Uterus (tissue), 3 donors: ENCODE measurements at regions not wholly inside any gene's neighbourhood (a gene's known extent, or its start where the extent isn't known, plus 50 kb on each side); places are given as distances from the start of the nearest gene placed in this dataset.
"Not testable (repeated sequence)": the region's sequence is repeated elsewhere in the genome, so short reads cannot be mapped to it uniquely, and the experiment has no call there.

ENCODE experiments used
- DNase-seq, 2 donors: peaks; one replicate each; pipeline ENCODE4 v3.0.0-alpha.2; 2019 to 2020
- H3K27ac ChIP-seq, 2 donors: fragments of 200-600 bp; sonication (generic); 1 replicate in 1 of 2; 2 replicates in 1 of 2; pipeline ENCODE4 v1.5.1; 2016 to 2018
- H3K27me3 ChIP-seq, 2 donors: fragments of 200-600 bp; sonication (generic); one replicate each; pipeline ENCODE4 v1.5.1; 2018 to 2019; ENCODE audit warnings: control low read depth in 1 of 2
- H3K36me3 ChIP-seq, 2 donors: fragments of 200-600 bp; sonication (generic); one replicate each; pipeline ENCODE4 v1.5.1; 2019; ENCODE audit warnings: control low read depth in 1 of 2
- H3K4me1 ChIP-seq, 2 donors: fragments of 200-600 bp; sonication (generic); one replicate each; pipeline ENCODE4 v1.5.1; 2018 to 2019; ENCODE audit warnings: control low read depth in 1 of 2
- H3K4me3 ChIP-seq, 2 donors: fragments of 200-600 bp; sonication (generic); 1 replicate in 1 of 2; 2 replicates in 1 of 2; pipeline ENCODE4 v1.5.1; 2018 to 2019; ENCODE audit warnings: mild to moderate bottlenecking in 1 of 2
- H3K9me3 ChIP-seq, 2 donors: fragments of 200-600 bp; sonication (generic); one replicate each; pipeline ENCODE4 v1.5.1; 2019; ENCODE audit warnings: control low read depth in 1 of 2
- intact Hi-C: fragments of 100-400 bp; cut with DNase I; formaldehyde crosslinking; loops from one replicate; pipeline ENCODE4 v1.15.1; 2023; ENCODE audit warnings: low total_unique reads
- donor health status: DM: yes; HTN: yes; CAD: no.

DNA sequence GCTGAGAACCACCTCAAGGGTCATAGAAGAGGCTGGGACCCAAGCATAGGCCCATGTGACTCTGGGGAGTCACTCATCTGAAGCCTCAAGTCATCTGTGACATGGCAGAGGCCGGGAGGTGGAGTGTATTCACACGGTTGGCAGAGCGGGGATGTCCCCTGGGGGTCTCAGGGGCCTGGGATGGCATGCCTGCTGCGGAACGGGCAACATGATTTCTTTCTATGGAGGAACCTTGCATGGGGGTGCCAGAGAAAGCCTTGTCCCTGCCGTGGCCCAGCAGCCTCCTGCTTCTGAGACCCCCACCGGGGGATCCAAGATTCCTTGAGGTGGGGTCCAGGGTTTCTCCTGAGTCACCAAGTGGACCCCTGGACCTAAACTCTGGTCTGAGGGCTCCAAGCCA, 173.7 kb upstream of the TPTE start:
- H3K4me1 ChIP-seq, H3K9me3 ChIP-seq, DNase-seq, intact Hi-C loops, H3K36me3 ChIP-seq, H3K27me3 ChIP-seq, H3K4me3 ChIP-seq, H3K27ac ChIP-seq: not testable (repeated sequence)

DNA sequence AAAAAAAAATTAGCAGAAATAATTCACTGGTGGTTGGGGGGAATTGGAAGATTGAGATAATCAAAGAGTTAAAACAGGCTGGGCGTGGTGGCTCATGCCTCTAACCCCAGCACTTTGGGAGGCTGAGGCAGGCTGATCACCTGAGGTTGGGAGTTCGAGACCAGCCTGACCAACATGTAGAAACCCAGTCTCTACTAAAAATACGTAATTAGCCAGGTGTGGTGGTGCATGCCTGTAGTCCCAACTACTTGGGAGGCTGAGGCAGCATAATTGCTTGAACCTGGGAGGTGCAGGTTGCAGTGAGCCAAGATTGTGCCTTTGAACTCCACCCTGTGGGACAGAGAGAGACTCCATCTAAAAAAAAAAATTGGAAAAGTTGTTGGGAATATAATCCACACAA, 173.2 kb upstream of the TPTE start:
- intact Hi-C loops, H3K9me3 ChIP-seq, DNase-seq: not testable (repeated sequence)

GRCh38 chr21:10354851-10355578, 166.4 kb upstream of the TPTE start:
- H3K27me3 ChIP-seq, DNase-seq, H3K36me3 ChIP-seq, intact Hi-C loops, H3K27ac ChIP-seq, H3K4me3 ChIP-seq, H3K4me1 ChIP-seq: not testable (repeated sequence)
- H3K9me3 ChIP-seq, result peaks cover 0 to 18% of the 10 kb centered on the region in 2 donors

More for the DNA sequence above, 173.2 kb upstream of the TPTE start:
- not testable (repeated sequence) for H3K27ac ChIP-seq, H3K4me1 ChIP-seq, H3K27me3 ChIP-seq, H3K4me3 ChIP-seq, H3K36me3 ChIP-seq

DNA sequence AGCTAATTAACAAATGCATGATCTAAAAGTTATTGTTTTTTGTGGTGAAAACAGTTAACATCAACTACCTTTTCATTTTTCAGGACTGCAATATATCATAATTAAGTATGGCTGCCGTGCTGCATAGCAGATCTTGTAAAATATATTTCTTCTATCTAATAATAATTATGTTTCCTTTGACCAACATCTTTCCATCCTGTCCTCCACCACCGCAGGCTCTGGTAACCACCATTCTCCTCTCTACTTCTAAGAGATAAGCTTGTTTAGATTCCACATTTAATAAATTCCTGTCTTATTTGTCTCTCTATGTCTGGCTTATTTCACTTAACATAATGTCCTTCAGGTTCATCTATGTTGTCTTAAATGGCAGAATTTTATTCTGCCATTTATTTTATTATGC, 162.3 kb upstream of the TPTE start:
- not testable (repeated sequence) for H3K36me3 ChIP-seq, DNase-seq

GRCh38 chr21:10359911-10360310, 161.5 kb upstream of the TPTE start:
- H3K27ac ChIP-seq, H3K36me3 ChIP-seq, DNase-seq, H3K4me1 ChIP-seq, H3K4me3 ChIP-seq, intact Hi-C loops, H3K27me3 ChIP-seq: not testable (repeated sequence)
- peaks cover 0 to 12% of the 10 kb centered on the region in 2 donors for H3K9me3 ChIP-seq

More for the DNA sequence above, 162.3 kb upstream of the TPTE start:
- H3K27ac ChIP-seq, H3K4me1 ChIP-seq, H3K27me3 ChIP-seq, intact Hi-C loops, H3K4me3 ChIP-seq: not testable (repeated sequence)
- H3K9me3 ChIP-seq, result peaks cover 0 to 13% of the 10 kb centered on the region in 2 donors

GRCh38 chr21:10361214-10361736, 160.1 kb upstream of the TPTE start:
- H3K9me3 ChIP-seq, result peaks cover 0 to 12% of the 10 kb centered on the region in 2 donors
- intact Hi-C loops, H3K27me3 ChIP-seq, H3K36me3 ChIP-seq, DNase-seq, H3K27ac ChIP-seq, H3K4me3 ChIP-seq, H3K4me1 ChIP-seq: not testable (repeated sequence)

- DNase-seq, H3K36me3 ChIP-seq, intact Hi-C loops, H3K27me3 ChIP-seq, H3K4me3 ChIP-seq, H3K27ac ChIP-seq, H3K9me3 ChIP-seq, H3K4me1 ChIP-seq: not testable (repeated sequence)
Observed at GRCh38 chr21:10362816-10363215, 158.6 kb upstream of the TPTE start.

GRCh38 chr21:10363321-10363720, 158.1 kb upstream of the TPTE start:
- H3K4me3 ChIP-seq, H3K4me1 ChIP-seq, H3K27ac ChIP-seq, H3K9me3 ChIP-seq, intact Hi-C loops, H3K27me3 ChIP-seq, H3K36me3 ChIP-seq, DNase-seq: not testable (repeated sequence)

GRCh38 chr21:10366210-10366609, 155.2 kb upstream of the TPTE start:
- DNase-seq, H3K27me3 ChIP-seq, H3K27ac ChIP-seq, intact Hi-C loops, H3K36me3 ChIP-seq, H3K4me3 ChIP-seq, H3K4me1 ChIP-seq, H3K9me3 ChIP-seq: not testable (repeated sequence)

GRCh38 chr21:10367586-10367985, 153.8 kb upstream of the TPTE start:
- H3K9me3 ChIP-seq, H3K27me3 ChIP-seq, H3K27ac ChIP-seq, H3K36me3 ChIP-seq, intact Hi-C loops, DNase-seq, H3K4me1 ChIP-seq, H3K4me3 ChIP-seq: not testable (repeated sequence)

- intact Hi-C loops, DNase-seq, H3K27me3 ChIP-seq, H3K27ac ChIP-seq, H3K4me1 ChIP-seq, H3K9me3 ChIP-seq, H3K4me3 ChIP-seq, H3K36me3 ChIP-seq: not testable (repeated sequence)
Observed at GRCh38 chr21:10368323-10368798, 153.0 kb upstream of the TPTE start.

DNA sequence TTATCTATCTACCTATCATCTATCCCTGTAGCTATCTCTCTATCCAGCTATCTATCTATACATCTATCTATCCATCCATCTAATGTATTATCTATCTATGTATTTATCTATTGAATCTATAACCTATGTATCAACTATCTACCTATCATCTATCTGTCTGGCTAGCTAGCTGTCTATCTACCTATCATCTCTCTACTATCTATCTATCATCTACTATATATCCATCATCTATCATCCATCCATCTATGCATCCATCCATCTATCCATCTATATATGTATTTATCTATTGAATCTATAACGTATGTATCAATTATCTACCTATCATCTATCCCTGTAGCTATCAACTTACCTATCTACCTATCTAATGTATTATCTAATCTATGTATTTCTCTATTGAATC, 152.1 kb upstream of the TPTE start:
- H3K36me3 ChIP-seq, H3K4me3 ChIP-seq, intact Hi-C loops, DNase-seq, H3K9me3 ChIP-seq, H3K27me3 ChIP-seq, H3K27ac ChIP-seq, H3K4me1 ChIP-seq: not testable (repeated sequence)

- H3K9me3 ChIP-seq, H3K4me1 ChIP-seq, H3K27me3 ChIP-seq, intact Hi-C loops, H3K4me3 ChIP-seq, DNase-seq, H3K27ac ChIP-seq, H3K36me3 ChIP-seq: not testable (repeated sequence)
Observed at GRCh38 chr21:10377758-10378157, 143.6 kb upstream of the TPTE start.

DNA sequence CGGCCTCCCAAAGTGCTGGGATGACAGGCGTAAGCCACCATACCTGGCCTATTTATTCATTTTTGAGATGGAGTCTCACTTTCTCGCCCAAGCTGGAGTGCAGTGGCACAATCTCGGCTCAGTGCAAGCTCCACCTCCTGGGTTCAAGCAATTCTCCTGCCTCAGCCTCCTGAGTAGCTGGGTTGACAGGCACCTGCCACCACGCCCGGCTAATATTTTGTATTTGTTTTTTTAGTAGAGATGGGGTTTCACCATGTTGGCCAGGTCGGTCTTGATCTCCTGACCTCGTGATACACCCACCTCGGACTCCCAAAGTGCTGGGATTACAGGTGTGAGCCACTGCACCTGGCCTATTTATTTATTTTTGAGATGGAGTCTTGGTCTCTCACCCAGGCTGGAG, 141.6 kb upstream of the TPTE start:
- H3K9me3 ChIP-seq, DNase-seq, intact Hi-C loops, H3K27me3 ChIP-seq, H3K36me3 ChIP-seq, H3K4me1 ChIP-seq, H3K27ac ChIP-seq, H3K4me3 ChIP-seq: not testable (repeated sequence)
